Kidney (tissue), 13 donors: ENCODE measurements at regions not wholly inside any gene's neighbourhood (a gene's known extent, or its start where the extent isn't known, plus 50 kb on each side); places are given as distances from the start of the nearest gene placed in this dataset.

Source experiments
- DNase-seq, 5 donors: peaks; one replicate each; pipeline ENCODE4 v3.0.0-alpha.2; 2013 to 2020
- FAIRE-seq: peaks from 2 replicates; lab custom pipeline; 2012; peaks lifted over from hg19 to GRCh38; lab: Jason Lieb, UNC
- H3K27ac ChIP-seq, 2 donors: one replicate each; pipeline ENCODE4 v1.7.0; 2013; ENCODE audit warnings: low read depth in 2 of 2, low read length in 2 of 2, inconsistent platforms in 1 of 2
- H3K27me3 ChIP-seq: one replicate; pipeline ENCODE4 v1.7.1; 2013; ENCODE audit warnings: low read length, inconsistent platforms; ENCODE audit not compliant: control insufficient read depth, insufficient read depth
- H3K36me3 ChIP-seq, 3 donors: one replicate each; pipeline versions ENCODE4 v1.7.0 to v1.7.1; 2013; ENCODE audit warnings: low read length in 3 of 3, control low read depth in 1 of 3, inconsistent platforms in 1 of 3; ENCODE audit not compliant: insufficient read depth in 3 of 3, control insufficient read depth in 2 of 3
- H3K4me1 ChIP-seq, 3 donors: one replicate each; pipeline versions ENCODE4 v1.7.0 to v1.7.1; 2013; ENCODE audit warnings: low read length in 3 of 3, inconsistent platforms in 1 of 3, low read depth in 1 of 3; ENCODE audit not compliant: control insufficient read depth in 2 of 3, insufficient read depth in 2 of 3
- H3K4me3 ChIP-seq, 3 donors: one replicate each; pipeline versions ENCODE4 v1.7.0 to v1.8.1; 2013; ENCODE audit warnings: low read length in 3 of 3, control low read depth in 1 of 3, inconsistent platforms in 1 of 3
- H3K9ac ChIP-seq, 3 donors: one replicate each; pipeline versions ENCODE4 v1.7.0 to v1.7.1; 2013; ENCODE audit warnings: low read length in 3 of 3, control low read depth in 1 of 3, inconsistent platforms in 1 of 3
- H3K9me3 ChIP-seq, 3 donors: one replicate each; pipeline versions ENCODE4 v1.7.0 to v1.7.1; 2013; ENCODE audit warnings: low read length in 3 of 3, control low read depth in 1 of 3, inconsistent platforms in 1 of 3; ENCODE audit not compliant: control insufficient read depth in 2 of 3, insufficient read depth in 1 of 3
- intact Hi-C: fragments of 100-400 bp; cut with DNase I; formaldehyde crosslinking; loops from one replicate; pipeline ENCODE4 v1.11.1; 2022
- TF ChIP-seq, protein P1 (sequence below): IDR thresholded peaks from 3 replicates; pipeline ENCODE4 v1.5.1; 2012; ENCODE audit warnings: mild to moderate bottlenecking, moderate library complexity, borderline replicate concordance; ENCODE audit not compliant: insufficient read depth; ENCODE audit errors: extremely low read depth
- donor health status: control.
- donor health status: control.
- donor health status: control.
- donor health status: control.
- donor health status: control.
- donor health status: DM: yes; HTN: yes; CAD: no.
- donor health status: Normal renal cell carcinoma (clear cell type).

DNA sequence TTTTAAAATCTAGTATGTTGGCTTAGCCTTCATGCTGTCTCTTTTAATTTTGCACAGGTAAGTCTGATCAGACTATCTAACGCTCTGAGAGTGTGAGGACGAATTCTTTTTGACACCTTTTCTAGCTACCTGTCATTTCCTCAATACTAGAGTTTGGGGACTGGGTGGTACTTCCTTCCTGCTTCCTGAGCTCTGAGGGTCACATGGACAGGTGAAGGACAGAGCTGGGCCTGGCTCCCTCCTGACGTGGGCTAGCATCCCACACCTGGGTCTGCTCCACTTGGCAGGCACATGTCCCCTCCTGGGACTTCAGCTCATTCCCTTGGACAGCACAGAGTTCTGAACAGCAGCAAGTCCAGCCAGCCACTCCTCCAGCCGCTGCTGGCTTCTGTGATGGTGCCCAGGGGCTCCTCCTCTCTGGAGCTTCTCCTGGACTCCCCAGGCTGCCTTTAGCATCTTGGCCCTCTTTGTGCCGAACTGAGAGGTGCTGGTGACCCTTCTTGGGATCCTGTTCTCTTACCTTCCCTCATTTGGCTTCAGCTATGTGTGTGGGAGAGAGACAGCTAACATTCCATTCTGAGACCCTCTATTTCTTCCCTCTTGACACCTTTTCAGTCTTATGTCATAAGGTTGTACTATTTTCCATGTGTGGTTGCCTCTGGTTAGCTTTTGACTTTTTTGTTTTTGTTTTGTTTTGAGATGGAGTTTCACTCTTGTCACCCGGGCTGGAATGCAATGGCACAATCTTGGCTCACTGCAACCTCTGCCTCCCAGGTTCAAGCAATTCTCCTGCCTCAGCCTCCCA lies 106.9 kb downstream of the B3GNT2 start:
- H3K9me3 ChIP-seq, result no peaks in the 10 kb centered on the region
- peaks cover 0 to 21% (median 10%) of the 10 kb centered on the region in 3 donors for H3K4me1 ChIP-seq
- FAIRE-seq, result no peak
- intact Hi-C loops, result no loop called here
- H3K4me3 ChIP-seq, result no peak overlapping the region
- TF ChIP-seq, protein P1, sequence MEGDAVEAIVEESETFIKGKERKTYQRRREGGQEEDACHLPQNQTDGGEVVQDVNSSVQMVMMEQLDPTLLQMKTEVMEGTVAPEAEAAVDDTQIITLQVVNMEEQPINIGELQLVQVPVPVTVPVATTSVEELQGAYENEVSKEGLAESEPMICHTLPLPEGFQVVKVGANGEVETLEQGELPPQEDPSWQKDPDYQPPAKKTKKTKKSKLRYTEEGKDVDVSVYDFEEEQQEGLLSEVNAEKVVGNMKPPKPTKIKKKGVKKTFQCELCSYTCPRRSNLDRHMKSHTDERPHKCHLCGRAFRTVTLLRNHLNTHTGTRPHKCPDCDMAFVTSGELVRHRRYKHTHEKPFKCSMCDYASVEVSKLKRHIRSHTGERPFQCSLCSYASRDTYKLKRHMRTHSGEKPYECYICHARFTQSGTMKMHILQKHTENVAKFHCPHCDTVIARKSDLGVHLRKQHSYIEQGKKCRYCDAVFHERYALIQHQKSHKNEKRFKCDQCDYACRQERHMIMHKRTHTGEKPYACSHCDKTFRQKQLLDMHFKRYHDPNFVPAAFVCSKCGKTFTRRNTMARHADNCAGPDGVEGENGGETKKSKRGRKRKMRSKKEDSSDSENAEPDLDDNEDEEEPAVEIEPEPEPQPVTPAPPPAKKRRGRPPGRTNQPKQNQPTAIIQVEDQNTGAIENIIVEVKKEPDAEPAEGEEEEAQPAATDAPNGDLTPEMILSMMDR, result no peak
- DNase-seq, result no peak
- H3K27ac ChIP-seq, result no peak overlapping the region
- no peaks in the 10 kb centered on the region for H3K27me3 ChIP-seq
- no peaks in the 10 kb centered on the region for H3K36me3 ChIP-seq
- no peak overlapping the region for H3K9ac ChIP-seq

DNA sequence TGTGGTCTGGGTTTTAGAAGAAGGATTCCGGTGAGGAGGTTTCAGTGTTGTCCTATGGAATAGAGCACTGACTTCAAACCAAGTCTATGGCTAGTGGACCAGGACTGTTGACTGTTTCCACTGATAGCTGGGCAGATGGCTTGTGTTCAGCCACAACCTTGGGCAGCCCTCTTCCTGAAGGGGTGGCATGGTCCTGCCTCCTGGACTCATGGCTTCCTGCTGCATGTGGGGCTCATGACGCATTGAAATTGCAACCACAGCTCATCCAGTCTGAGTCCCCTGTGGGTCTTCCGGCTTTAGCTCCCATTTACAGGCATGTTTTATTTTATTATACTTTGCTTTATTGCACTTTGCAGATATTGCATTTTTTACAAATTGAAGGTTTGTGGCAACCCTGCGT lies 105.0 kb downstream of the B3GNT2 start:
- Histone ChIP-seq H3K27me3 (no peaks in the 10 kb centered on the region), H3K9ac (no peak overlapping the region), H3K9me3 (no peaks in the 10 kb centered on the region), H3K4me3 (no peak overlapping the region), H3K36me3 (no peaks in the 10 kb centered on the region), H3K27ac (no peak overlapping the region), H3K4me1 (peaks cover 0 to 7% (median 2%) of the 10 kb centered on the region in 3 donors)
- FAIRE-seq (no peak), DNase-seq (no peak)
- TF ChIP-seq, protein P1, result no peak
- intact Hi-C loops, result no loop called here

GRCh38 chr2:62297624-62298010 lies 101.7 kb downstream of the B3GNT2 start:
- FAIRE-seq, result no peak

More at GRCh38 chr2:62297624-62298010, 101.7 kb downstream of the B3GNT2 start:
- DNase-seq, result no peak
- Histone ChIP-seq H3K36me3 (no peaks in the 10 kb centered on the region), H3K4me1 (peaks cover 0 to 20% (median 15%) of the 10 kb centered on the region in 3 donors), H3K27me3 (no peaks in the 10 kb centered on the region), H3K9me3 (no peaks in the 10 kb centered on the region), H3K4me3 (no peak overlapping the region), H3K27ac (no peak overlapping the region), H3K9ac (no peak overlapping the region)
- intact Hi-C loops, result no loop called here
- TF ChIP-seq, protein P1, result no peak
